ENCODE measurements at regions not wholly inside any gene's neighbourhood (a gene's known extent, or its start where the extent isn't known, plus 50 kb on each side); places are given as distances from the start of the nearest gene placed in this dataset.

- DNase-seq (ENCODE audit: low read depth) = no peak
- H3K4me3 ChIP-seq (ENCODE audit: control insufficient read depth, low read depth, low read length) = no peak overlapping the region
- no peak for TF ChIP-seq CTCF (IDR thresholded peaks at IDR 0.05; ENCODE audit: control insufficient read depth, insufficient read depth, low read depth, low read length, missing control alignments)
These were observed 197.1 kb downstream of the AJAP1 start for GRCh38 chr1:4851385-4852065.

- no peak overlapping the region for H3K4me3 ChIP-seq (ENCODE audit: control insufficient read depth, low read depth, low read length)
- no peak for TF ChIP-seq CTCF (IDR thresholded peaks at IDR 0.05; ENCODE audit: control insufficient read depth, insufficient read depth, low read depth, low read length, missing control alignments)
- no peak for DNase-seq (ENCODE audit: low read depth)
These were observed 194.0 kb downstream of the AJAP1 start for GRCh38 chr1:4848431-4848830.

GRCh38 chr1:4847711-4848110 lies 193.3 kb downstream of the AJAP1 start:
- TF ChIP-seq CTCF (IDR thresholded peaks at IDR 0.05; ENCODE audit: control insufficient read depth, insufficient read depth, low read depth, low read length, missing control alignments) = no peak
- DNase-seq (ENCODE audit: low read depth) = no peak
- no peak overlapping the region for H3K4me3 ChIP-seq (ENCODE audit: control insufficient read depth, low read depth, low read length)
